DLD1 (cell line): ENCODE measurements at regions not wholly inside any gene's neighbourhood (a gene's known extent, or its start where the extent isn't known, plus 50 kb on each side); places are given as distances from the start of the nearest gene placed in this dataset.

Experiments
- in situ Hi-C: cut with HindIII; loops from 2 replicates; pipeline ENCODE4 v1.10.0; 2017; ENCODE audit warnings: low sequenced_read_pairs

DNA sequence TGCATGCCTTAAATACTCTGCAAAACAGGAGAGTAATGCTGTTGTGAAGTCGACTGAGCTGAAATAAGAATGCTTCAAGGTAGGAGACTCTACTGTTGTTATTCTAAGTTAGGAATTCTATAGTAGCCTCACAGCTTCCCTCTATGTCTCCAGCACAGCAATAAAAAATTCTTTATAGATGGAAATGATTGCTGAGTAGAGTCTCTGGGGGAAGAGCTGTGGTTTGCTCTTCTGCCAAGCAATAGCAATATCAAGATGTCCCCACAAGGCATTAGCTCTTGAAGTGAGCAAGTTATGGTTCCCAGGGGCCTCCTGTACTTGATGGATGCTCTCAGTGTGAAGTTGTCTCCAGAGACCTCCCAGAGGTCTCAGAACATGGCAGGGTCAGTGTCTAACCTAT lies 880.6 kb upstream of the FRG1 start:
- in situ Hi-C loops: no loop called here

DNA sequence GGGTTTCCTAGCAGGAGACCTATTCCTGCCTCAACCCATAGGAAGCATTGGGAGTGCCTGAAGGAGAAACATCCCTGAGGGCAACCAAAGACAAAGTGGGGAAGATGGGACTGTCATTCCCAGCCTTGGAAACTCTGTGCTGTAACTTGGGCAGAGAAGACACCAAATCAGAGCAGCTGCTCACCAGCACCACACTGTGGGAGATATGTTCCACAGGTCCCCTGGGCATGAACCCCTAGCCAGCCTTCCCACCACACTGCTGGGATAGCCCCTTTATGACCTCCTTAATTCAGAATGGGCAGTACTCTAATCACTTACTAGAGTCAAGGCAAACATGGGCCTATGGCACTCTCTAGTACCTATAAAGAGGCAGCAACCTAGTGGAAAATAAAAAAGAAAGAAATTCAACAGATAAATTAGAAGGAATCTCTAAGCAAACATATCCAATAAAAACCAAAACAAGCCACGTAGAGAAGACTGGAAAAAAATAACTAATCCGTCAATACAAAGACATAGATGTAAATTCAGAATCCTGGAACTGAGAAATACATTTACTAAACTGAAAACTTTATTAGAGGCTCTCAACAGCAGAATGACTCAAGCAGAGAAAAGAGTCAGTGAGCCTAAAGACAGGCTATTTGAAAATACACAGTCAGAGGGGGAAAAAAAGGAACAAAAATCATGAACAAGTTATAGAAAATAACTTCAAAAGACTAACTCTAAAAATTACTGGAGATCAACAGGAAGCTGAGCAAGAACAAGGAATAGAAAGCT lies 878.4 kb upstream of the FRG1 start:
- in situ Hi-C loops: no loop called here

DNA sequence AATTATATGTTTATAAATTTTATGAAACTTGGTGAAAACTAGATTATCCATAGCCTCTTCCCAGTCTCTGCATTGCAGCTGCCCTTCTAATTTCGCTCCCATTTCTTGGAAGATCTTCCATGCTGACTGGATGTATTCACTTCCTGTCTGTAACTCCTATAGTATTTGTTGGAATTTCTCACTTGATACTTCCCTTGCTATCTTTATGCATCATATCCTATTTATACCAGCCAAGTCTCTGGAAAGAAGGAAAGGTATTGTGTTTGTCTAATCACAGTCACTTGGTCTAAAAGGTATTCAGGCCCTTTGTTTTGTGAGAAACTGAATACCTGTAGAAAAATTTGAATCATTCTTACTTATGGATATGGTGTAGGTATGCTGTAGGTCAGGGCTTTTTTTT lies 870.9 kb upstream of the FRG1 start:
- in situ Hi-C loops: no loop called here

DNA sequence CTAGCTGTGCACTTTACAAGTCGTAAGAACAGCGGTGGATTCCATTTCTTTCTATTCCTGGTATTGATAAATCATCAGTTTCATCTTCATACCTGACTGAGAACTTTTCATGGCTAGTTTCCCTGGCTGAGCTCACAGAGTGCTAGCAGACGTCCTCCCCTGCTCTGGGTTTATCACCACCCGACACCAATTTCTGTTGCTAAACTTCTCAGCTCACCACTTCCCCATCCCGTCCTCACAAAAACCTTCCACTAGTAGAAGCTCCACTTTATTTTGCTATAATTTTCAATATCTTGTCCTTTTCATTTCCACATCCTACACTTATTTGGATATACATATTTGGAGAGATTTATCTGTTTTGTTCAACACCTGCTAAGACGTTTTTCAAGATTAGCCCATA lies 869.4 kb upstream of the FRG1 start:
- in situ Hi-C loops: no loop called here

DNA sequence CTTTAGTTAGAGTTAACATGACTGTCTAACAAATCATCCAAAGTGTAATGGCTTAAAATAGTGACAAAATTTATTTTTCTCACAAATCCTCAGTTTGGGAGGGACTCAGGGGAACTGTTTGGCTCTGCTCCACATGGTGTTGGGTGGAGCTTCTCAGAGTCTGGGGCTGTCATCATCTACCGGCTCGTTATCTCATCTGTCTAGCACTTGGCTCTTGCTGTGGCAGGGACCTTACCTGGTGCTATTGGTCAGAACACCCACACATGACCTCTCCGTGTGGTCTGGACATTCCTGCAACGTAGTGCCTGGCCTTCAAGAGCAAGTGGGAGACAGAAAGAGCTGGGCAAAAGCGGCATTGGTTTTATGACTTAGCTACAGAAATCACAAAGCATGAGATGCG lies 866.9 kb upstream of the FRG1 start:
- in situ Hi-C loops: no loop called here

DNA sequence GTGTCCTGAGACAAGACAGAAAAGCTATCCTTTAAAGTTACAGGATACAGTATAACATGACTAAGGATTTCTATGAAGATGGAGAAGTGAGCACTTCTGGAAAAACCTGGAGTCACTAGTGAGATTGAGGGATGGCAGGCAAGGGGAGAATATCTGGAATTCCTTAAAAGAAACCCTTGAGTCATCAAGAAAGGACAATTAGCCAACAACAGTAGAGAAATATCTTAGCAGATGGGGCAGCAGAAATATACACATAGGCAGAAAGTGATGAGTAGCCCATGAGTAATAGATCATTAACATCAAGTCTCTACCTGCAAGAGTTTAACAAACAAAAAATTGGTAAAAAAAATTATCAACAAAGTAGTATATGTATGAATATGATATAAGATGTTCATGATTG lies 858.8 kb upstream of the FRG1 start:
- in situ Hi-C loops: no loop called here

DNA sequence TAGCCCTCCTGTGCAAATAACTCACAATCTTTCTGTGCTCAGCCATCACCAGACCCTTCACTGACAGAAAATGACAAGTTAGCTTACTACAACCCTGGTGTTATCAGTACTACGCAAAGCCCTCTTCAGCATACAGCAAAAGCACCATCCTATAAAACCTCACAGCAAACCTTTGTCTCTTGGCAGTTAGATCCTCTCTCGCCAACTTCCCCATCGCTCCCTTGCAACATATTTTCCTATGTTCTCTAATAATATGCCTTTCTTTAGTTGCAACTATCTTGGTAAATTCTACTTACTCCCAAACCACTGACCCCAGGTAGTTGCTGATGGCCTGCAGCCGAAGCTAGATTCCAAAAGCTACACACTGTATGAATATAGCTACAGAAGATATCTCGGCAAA lies 856.9 kb upstream of the FRG1 start:
- in situ Hi-C loops: no loop called here

DNA sequence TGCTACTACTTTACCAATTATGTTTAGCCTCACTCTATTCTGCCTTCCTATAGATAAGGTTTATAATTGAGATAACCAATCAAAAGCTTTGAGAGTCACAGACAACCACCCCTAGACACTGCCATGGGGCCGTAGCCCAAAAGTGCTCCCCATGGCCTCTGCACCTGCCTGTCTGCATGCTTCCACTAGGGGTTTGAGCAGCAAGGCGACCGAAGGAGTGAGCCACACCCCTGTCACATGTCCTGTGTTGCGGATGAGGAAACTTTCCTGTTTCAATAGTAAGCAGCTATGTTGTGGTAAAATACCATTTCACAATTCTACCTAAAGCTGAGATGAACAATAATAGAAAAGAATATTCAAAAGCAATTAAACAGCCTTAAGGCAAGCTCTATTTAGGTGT lies 856.0 kb upstream of the FRG1 start:
- in situ Hi-C loops: no loop called here

DNA sequence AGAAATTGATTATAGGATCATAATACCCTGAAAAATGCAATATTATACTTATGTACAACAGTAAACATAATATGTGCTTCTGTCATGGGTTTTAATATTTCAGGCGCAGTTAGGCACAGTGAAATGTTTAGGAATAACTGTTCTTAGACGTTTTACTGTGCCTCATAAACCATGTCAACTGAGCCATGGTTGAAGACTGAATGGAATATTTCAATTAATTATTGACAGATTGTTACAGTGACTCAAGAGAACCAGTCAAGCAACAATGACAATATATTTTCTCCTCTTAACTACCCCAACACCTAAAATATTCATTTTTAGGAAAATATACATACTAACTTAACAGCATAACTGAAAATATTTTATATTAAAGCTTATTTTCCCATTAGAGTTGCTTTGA lies 852.7 kb upstream of the FRG1 start:
- in situ Hi-C loops: no loop called here

DNA sequence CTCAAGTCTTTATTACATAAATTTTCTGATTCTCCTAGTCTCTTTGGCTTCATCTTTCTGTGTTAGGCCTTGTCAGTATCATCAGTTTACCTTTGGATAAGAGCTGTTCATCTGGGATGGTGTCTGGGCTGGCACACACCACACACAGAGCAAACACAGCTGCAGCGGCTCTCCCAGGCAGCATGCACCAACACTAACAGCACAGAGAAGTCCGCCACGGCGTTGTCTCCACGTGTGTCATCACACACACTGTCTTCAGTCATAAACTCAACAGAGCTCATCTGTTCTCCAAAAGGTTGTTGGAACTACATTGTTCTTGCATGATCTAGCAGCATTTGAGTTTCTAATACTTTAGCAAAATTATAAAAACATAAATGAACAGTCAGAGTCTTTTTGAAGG lies 851.9 kb upstream of the FRG1 start:
- in situ Hi-C loops: no loop called here

DNA sequence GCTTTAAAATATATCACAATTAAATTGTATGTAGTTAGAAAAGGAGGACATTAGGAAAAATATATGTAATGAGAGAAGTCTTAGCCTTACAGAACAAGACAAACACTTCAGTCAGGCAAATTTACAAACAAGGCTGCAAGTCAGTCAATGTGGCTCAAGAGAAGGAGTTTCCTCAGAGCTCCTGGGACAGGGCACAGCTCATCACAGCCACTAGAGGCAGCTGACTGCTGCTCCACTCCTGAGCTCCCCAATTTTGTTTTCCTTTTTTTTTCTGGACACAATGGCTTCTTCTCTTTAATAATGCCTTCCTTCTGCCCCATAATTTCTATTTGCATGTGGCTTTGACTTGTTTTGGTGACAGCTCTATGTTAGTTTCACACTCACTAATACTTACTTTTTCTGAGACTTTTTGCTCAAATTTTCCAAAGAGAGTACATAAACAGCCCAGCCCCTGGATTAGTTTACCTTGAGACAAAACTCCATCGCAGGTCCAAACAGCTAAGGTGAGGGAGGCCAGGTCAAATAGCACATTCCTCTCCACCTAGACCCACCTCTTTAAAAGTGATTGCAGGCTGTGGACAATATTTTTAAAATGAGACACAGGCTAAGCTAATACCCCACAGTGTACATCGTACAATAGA lies 850.4 kb upstream of the FRG1 start:
- in situ Hi-C loops: no loop called here

DNA sequence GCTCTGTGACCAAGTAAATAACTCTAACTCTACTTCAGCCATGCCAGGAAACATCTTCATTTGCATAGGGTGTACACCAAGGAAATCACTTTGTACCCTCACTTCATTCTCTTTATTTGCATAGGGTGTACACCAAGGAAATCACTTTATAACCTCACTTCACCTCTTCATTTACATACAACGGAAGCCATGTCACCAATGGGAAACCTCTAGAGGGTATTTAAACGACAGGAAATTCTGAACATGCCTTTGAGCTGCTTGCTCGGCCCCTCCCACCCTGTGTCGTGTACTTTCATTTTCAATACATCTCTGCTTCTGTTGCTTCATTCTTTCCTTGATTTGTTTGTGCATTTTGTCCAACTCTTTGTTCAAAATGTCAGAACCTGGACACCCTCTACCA lies 848.1 kb upstream of the FRG1 start:
- in situ Hi-C loops: no loop called here

DNA sequence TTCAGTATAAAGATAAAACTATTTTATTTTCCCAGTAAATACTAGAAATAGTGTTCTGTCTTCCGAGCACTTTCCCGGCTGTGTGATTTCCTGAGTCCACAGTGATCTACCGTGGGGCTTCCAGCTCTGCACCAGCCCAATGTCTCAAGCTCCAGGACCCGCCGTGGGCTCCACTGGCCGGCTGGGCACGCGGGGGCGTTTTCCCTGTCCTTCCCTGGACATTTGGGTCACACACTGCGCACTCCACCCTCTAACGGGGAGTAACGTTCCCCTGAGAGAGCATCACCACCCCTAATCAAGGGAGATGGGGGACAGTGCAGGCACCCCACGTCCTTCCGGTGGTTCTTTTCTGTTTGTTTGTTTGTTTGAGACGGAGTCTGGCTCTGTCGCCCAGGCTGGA lies 844.6 kb upstream of the FRG1 start:
- in situ Hi-C loops: no loop called here

DNA sequence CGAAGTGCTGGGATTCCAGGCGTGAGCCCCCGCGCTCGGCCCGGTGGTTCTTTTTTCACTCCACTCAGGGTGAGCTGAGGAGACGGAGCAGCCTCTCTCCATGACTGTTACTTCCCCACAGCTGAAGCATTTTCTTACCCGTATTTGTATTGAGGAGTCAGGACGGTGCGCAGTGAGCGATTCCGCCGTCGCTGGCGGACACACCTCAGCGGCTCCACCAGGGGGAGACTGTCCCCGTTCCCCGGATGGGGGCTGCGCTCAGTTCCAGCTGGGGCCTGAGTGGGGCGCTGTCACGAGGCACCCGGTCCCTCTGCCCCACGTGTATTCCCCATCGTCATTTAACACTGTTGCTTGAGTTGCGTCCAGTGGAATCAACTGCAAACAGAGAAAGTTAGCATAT lies 844.0 kb upstream of the FRG1 start:
- in situ Hi-C loops: no loop called here

DNA sequence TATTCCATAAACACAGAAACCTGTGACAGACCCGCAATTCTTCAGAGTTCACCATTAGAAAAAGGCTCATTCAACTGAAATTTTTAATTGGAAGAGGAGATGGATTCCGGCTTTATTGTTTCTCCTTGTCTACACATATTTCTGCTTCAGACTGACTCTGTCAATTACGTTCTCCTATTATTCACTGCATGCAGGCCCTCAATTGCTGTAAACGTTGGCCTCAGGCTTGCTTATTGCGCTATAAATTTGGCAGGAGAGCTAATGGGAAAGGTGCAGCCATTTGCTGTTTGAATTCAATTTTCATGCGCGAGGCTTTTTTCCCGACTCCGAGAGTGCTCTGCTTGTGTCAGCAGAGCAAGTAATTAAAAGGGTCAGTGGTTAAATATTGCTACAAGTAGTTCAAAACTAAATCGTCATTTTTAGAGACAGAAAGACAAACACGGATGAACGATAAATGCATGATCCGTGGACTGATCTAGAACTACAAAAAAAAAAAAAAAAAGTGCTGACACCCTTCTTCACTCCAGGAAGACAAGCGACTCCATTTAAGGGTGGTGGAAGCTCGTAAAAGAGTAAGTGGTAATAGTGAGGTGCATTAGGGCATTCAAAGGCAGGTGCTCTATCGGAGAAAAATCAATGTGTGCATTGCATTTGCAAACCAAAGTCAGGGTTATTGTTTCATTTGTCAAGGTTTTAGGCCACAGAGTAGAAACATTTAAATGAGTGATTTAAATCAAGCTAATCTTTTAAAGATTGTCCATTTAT lies 841.6 kb upstream of the FRG1 start:
- in situ Hi-C loops: no loop called here

DNA sequence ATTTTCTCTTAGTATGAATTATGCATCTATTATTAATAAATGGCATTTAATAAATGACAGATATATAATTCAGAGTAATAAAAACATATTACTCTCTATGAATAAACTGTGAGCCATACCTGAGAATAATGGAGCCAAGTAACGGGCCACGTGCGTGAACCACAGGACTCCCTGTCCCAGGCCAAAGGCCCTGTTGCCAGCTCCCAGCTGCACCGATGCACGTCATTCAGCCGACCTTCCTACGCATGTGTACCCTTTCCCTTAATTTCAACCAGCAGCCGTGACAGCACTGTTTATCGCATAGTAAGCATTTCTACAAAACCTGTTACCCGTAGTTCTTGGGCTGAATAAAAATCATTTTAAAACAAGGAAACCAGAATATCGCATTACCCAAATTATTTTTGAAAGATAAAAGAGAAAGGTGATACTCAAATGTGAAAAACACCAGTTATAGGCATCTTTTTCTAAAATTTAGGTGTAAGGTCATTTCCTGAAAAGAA lies 827.2 kb upstream of the FRG1 start:
- in situ Hi-C loops: no loop called here

DNA sequence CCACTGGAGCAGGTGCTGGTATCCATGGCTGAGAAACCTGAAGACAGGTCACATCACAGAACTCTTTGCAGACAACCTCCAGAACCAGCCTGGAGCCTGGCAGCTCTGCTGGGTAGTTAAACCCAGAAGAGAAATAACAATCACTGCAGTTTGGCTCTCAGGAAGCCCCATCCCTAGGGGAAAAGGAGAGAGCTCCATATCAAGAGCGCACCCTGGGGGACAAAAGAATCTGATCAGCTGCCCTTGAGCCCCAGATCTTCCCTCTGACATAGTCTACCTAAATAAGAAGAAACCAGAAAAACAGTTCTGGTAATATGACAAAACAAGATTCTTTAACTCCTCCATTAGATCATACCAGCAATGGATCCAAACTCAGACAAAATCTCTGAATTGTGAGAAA lies 823.2 kb upstream of the FRG1 start:
- in situ Hi-C loops: no loop called here

DNA sequence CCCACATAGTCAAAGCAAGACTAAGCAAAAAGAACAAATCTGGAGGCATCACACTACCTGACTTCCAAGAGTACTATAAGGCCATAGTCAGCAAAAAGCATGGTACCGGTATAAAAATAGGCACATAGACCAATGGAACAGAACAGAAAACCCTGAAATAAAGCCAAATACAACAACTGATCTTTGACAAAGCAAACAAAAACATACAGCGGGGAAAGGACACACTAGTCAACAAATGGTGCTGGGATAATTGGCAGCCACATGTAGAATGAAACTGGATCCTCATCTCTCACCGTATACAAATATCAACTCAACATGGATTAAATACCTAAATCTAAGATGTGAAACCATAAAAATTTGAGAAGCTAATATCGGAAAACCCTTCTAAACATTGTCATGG lies 819.3 kb upstream of the FRG1 start:
- in situ Hi-C loops: no loop called here

DNA sequence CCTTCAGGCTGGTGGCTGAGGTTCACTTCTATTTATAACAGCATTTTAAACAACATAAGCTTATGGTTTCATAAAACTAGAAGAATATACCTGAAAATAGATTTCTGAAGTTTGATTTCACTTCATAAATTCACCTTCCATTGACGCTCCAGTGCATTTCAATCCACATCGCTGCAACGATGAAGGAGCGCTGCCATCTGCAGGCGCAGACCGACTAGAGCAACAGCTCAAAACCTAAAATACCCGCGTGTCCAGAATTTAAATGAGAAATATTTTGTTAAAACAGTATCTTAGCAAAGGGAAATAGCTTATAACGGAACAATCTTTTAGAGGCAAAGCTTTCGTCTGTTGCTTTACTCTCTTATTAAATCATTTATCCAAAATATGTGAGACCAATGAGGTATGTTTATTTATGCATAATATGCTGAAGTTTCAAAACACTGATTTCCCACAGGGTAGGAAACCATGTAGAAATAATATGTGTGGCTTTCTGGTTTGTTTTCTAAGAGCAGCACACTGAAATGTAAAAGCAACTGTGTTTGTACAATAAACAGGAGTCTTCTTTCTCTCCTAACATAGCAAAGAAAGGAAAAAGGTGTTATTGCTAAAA lies 816.4 kb upstream of the FRG1 start:
- in situ Hi-C loops: no loop called here

DNA sequence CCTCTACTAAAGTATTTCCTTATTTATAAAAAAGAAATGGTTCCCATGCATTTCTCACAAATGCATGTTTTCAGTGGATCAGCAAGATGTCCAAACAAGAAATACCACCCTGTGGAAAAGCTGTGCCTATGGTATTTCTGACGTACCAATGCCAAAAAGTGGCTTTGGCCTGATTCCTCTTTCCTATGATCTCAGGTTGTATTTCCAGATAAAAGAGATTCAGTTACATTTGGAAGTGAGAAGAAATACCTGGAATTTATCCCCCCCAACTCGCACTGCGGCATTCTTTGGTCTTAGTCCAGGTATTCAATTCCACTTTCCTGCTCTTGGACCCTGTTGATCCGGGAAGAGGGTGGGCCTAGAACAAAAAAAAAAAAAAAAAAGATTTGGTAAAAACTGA lies 815.9 kb upstream of the FRG1 start:
- in situ Hi-C loops: no loop called here

DNA sequence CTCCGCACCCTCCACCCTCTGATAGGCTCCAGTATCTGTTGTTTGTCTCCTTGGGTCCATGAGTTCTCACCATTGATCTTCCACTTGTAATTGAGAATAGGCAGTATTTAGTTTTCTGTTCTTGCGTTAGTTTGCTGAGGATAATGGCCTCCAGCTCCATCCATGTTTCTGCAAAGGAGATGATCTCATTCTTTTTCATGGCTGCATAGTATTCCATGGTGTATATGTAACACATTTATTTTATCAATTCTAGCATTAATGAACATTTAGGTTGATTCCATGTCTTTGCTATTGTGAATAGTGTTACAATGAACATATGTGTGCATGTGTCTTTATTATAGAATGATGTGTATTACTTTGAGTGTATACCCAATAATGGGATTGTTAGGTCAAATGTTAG lies 814.6 kb upstream of the FRG1 start:
- in situ Hi-C loops: no loop called here

DNA sequence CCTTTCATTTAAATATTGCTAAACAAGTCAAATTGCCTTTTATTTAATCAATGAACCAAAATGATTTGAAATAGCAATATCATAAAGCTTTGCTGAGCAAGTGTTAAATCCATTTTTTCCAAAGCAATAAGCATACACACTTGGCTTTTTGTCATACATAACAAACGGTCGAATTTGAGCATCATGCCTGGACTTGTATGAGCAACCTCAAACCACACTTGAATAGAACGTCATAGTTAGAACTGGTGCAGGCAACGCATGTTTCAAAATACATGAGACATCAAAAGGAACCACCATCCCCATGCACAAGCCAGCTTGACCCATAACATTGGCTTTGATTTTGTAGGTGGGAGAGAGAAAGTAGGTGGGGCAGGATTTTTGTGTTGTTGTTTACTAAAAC lies 812.3 kb upstream of the FRG1 start:
- in situ Hi-C loops: no loop called here
